ENCODE measurements at regions not wholly inside any gene's neighbourhood (a gene's known extent, or its start where the extent isn't known, plus 50 kb on each side); places are given as distances from the start of the nearest gene placed in this dataset.

DNA sequence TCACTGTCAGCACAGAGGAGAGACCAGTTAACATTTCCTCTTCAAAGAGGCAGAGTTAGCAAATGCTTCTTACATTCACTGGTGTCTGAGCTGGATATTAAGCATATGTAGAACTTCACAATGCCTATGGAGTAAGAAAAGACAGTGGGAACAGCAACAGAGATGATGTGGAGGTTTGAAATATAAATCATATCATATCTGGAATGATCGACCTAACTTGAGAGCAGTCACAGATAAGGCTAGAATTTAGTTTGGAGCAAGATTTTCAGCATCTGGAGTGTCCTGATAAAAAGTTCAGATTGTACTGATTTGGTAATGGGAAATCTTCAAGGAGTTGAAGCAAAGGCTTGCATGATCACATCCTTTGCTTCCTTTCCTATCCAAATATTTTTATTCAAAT, 90.5 kb upstream of the ANKRD50 start:
- TF ChIP-seq ZNF8 (CRISPR knock-in tag; IDR thresholded peaks at IDR 0.05) (no peak), BACH2 (CRISPR knock-in tag; IDR thresholded peaks at IDR 0.05; ENCODE audit: borderline replicate concordance) (no peak), ZC3H10 (CRISPR knock-in tag; IDR thresholded peaks at IDR 0.05) (no peak)
- no peak for ATAC-seq

- TF ChIP-seq ZFP30 (CRISPR knock-in tag; IDR thresholded peaks at IDR 0.05) (no peak), ZNF8 (CRISPR knock-in tag; IDR thresholded peaks at IDR 0.05) (no peak), ESRRG (CRISPR knock-in tag; IDR thresholded peaks at IDR 0.05) (no peak), CSDC2 (CRISPR knock-in tag; IDR thresholded peaks at IDR 0.05) (no peak), TCF4 (CRISPR knock-in tag; IDR thresholded peaks at IDR 0.05; ENCODE audit: borderline replicate concordance) (no peak), CREB5 (CRISPR knock-in tag; IDR thresholded peaks at IDR 0.05; ENCODE audit: low read depth) (no peak), ZFP3 (CRISPR knock-in tag; IDR thresholded peaks at IDR 0.05) (no peak), ZNF70 (CRISPR knock-in tag; IDR thresholded peaks at IDR 0.05) (no peak), BACH2 (CRISPR knock-in tag; IDR thresholded peaks at IDR 0.05; ENCODE audit: borderline replicate concordance) (no peak), TOX (CRISPR knock-in tag; IDR thresholded peaks at IDR 0.05; ENCODE audit: borderline replicate concordance) (no peak)
- TF ChIP-seq, protein P1, sequence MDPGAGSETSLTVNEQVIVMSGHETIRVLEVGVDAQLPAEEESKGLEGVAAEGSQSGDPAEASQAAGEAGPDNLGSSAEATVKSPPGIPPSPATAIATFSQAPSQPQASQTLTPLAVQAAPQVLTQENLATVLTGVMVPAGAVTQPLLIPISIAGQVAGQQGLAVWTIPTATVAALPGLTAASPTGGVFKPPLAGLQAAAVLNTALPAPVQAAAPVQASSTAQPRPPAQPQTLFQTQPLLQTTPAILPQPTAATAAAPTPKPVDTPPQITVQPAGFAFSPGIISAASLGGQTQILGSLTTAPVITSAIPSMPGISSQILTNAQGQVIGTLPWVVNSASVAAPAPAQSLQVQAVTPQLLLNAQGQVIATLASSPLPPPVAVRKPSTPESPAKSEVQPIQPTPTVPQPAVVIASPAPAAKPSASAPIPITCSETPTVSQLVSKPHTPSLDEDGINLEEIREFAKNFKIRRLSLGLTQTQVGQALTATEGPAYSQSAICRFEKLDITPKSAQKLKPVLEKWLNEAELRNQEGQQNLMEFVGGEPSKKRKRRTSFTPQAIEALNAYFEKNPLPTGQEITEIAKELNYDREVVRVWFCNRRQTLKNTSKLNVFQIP (CRISPR knock-in tag; IDR thresholded peaks at IDR 0.05; ENCODE audit: borderline replicate concordance, low read depth): no peak
- ATAC-seq: no peak
These were observed 84.7 kb upstream of the ANKRD50 start for GRCh38 chr4:124797223-124797622.

GRCh38 chr4:124790471-124790870, 77.9 kb upstream of the ANKRD50 start:
- ATAC-seq: no peak
- TF ChIP-seq ZC3H10 (CRISPR knock-in tag; IDR thresholded peaks at IDR 0.05) (no peak), ZFP30 (CRISPR knock-in tag; IDR thresholded peaks at IDR 0.05) (no peak), ESRRG (CRISPR knock-in tag; IDR thresholded peaks at IDR 0.05) (no peak), CSDC2 (CRISPR knock-in tag; IDR thresholded peaks at IDR 0.05) (no peak), BACH2 (CRISPR knock-in tag; IDR thresholded peaks at IDR 0.05; ENCODE audit: borderline replicate concordance) (no peak), ZNF8 (CRISPR knock-in tag; IDR thresholded peaks at IDR 0.05) (no peak), TOX (CRISPR knock-in tag; IDR thresholded peaks at IDR 0.05; ENCODE audit: borderline replicate concordance) (no peak), PPARA (CRISPR knock-in tag; IDR thresholded peaks at IDR 0.05; ENCODE audit: borderline replicate concordance) (no peak), RARB (CRISPR knock-in tag; IDR thresholded peaks at IDR 0.05) (no peak), TSHZ2 (CRISPR knock-in tag; IDR thresholded peaks at IDR 0.05) (no peak), CSRNP3 (CRISPR knock-in tag; IDR thresholded peaks at IDR 0.05) (no peak), ARNTL (CRISPR knock-in tag; IDR thresholded peaks at IDR 0.05; ENCODE audit: borderline replicate concordance, low read depth) (no peak), GLIS3 (CRISPR knock-in tag; IDR thresholded peaks at IDR 0.05) (no peak), ZFP3 (CRISPR knock-in tag; IDR thresholded peaks at IDR 0.05) (no peak), TCF4 (CRISPR knock-in tag; IDR thresholded peaks at IDR 0.05; ENCODE audit: borderline replicate concordance) (no peak), PATZ1 (CRISPR knock-in tag; IDR thresholded peaks at IDR 0.05; ENCODE audit: borderline replicate concordance) (no peak)

- TF ChIP-seq ZFP3 (CRISPR knock-in tag; IDR thresholded peaks at IDR 0.05) (no peak), CSRNP3 (CRISPR knock-in tag; IDR thresholded peaks at IDR 0.05) (no peak), ZNF70 (CRISPR knock-in tag; IDR thresholded peaks at IDR 0.05) (no peak), ZNF8 (CRISPR knock-in tag; IDR thresholded peaks at IDR 0.05) (no peak), RARB (CRISPR knock-in tag; IDR thresholded peaks at IDR 0.05) (no peak), BACH2 (CRISPR knock-in tag; IDR thresholded peaks at IDR 0.05; ENCODE audit: borderline replicate concordance) (no peak), OSR1 (CRISPR knock-in tag; IDR thresholded peaks at IDR 0.05) (no peak), ZC3H10 (CRISPR knock-in tag; IDR thresholded peaks at IDR 0.05) (no peak), ZNF565 (CRISPR knock-in tag; conservative IDR thresholded peaks at IDR 0.05; ENCODE audit: low read depth) (no peak), GLIS3 (CRISPR knock-in tag; IDR thresholded peaks at IDR 0.05) (no peak), ZFP30 (CRISPR knock-in tag; IDR thresholded peaks at IDR 0.05) (no peak)
- TF ChIP-seq, protein P1 (CRISPR knock-in tag; IDR thresholded peaks at IDR 0.05; ENCODE audit: borderline replicate concordance, low read depth): no peak
- ATAC-seq: no peak
These were observed 74.1 kb upstream of the ANKRD50 start for GRCh38 chr4:124786634-124787033.
